Endothelial cell (in vitro differentiated cells): ENCODE measurements at regions not wholly inside any gene's neighbourhood (a gene's known extent, or its start where the extent isn't known, plus 50 kb on each side); places are given as distances from the start of the nearest gene placed in this dataset.

Source experiments
- DNase-seq: peaks from one replicate; pipeline ENCODE4 v3.0.0; 2021; ENCODE audit warnings: low spot score
- H3K27ac Mint-ChIP-seq: one replicate; pipeline ENCODE4 v1.8.0; 2021; ENCODE audit warnings: mixed read lengths, inconsistent platforms; ENCODE audit not compliant: unreplicated experiment
- H3K27me3 Mint-ChIP-seq: one replicate; pipeline ENCODE4 v1.8.0; 2021; ENCODE audit warnings: mild to moderate bottlenecking, moderate library complexity, mixed read lengths, inconsistent platforms; ENCODE audit not compliant: unreplicated experiment
- H3K36me3 Mint-ChIP-seq: one replicate; pipeline ENCODE4 v1.8.0; 2021; ENCODE audit warnings: mild to moderate bottlenecking, low read depth, mixed read lengths, inconsistent platforms; ENCODE audit not compliant: unreplicated experiment
- H3K4me1 Mint-ChIP-seq: one replicate; pipeline ENCODE4 v1.8.0; 2021; ENCODE audit warnings: mild to moderate bottlenecking, mixed read lengths, inconsistent platforms; ENCODE audit not compliant: unreplicated experiment
- H3K4me3 Mint-ChIP-seq: one replicate; pipeline ENCODE4 v1.8.0; 2021; ENCODE audit warnings: mild to moderate bottlenecking, mixed read lengths, inconsistent platforms; ENCODE audit not compliant: unreplicated experiment
- H3K9me3 Mint-ChIP-seq: one replicate; pipeline ENCODE4 v1.8.0; 2021; ENCODE audit warnings: mixed read lengths, inconsistent platforms; ENCODE audit not compliant: unreplicated experiment
- CTCF ChIP-seq: fragments of 200-600 bp; sonication (generic); IDR thresholded peaks from one replicate; pipeline ENCODE4 v1.5.0; 2021; ENCODE audit warnings: antibody characterized with exemption; ENCODE audit not compliant: unreplicated experiment

GRCh38 chr11:112801025-112801816 lies 160.0 kb upstream of the NCAM1 start:
- no peak for TF ChIP-seq CTCF
- H3K4me3 Mint-ChIP-seq = no peak overlapping the region
- H3K4me1 Mint-ChIP-seq = no peaks in the 10 kb centered on the region
- no peak overlapping the region for H3K27ac Mint-ChIP-seq
- H3K36me3 Mint-ChIP-seq = no peaks in the 10 kb centered on the region
- no peaks in the 10 kb centered on the region for H3K9me3 Mint-ChIP-seq
- DNase-seq = no peak
- peaks cover 2% of the 10 kb centered on the region for H3K27me3 Mint-ChIP-seq

- peaks cover 4% of the 10 kb centered on the region for H3K4me1 Mint-ChIP-seq
- no peak overlapping the region for H3K4me3 Mint-ChIP-seq
- no peaks in the 10 kb centered on the region for H3K9me3 Mint-ChIP-seq
- no peaks in the 10 kb centered on the region for H3K36me3 Mint-ChIP-seq
- DNase-seq = no peak
- no peak for TF ChIP-seq CTCF
- H3K27ac Mint-ChIP-seq = no peak overlapping the region
- H3K27me3 Mint-ChIP-seq = peaks cover 2% of the 10 kb centered on the region
Observed at GRCh38 chr11:112801817-112802088, 159.5 kb upstream of the NCAM1 start.

- Mint-ChIP-seq H3K4me3 (no peak overlapping the region), H3K4me1 (peaks cover 9% of the 10 kb centered on the region), H3K9me3 (no peaks in the 10 kb centered on the region), H3K27me3 (no peaks in the 10 kb centered on the region), H3K27ac (no peak overlapping the region), H3K36me3 (no peaks in the 10 kb centered on the region)
- no peak for DNase-seq
- TF ChIP-seq CTCF = no peak
Observed at GRCh38 chr11:112805658-112806057, 155.6 kb upstream of the NCAM1 start.

- no peak for DNase-seq
- no peak overlapping the region for H3K27ac Mint-ChIP-seq
- no peak overlapping the region for H3K4me3 Mint-ChIP-seq
- H3K36me3 Mint-ChIP-seq = no peaks in the 10 kb centered on the region
- H3K27me3 Mint-ChIP-seq = no peaks in the 10 kb centered on the region
- TF ChIP-seq CTCF = no peak
- peaks cover 9% of the 10 kb centered on the region for H3K4me1 Mint-ChIP-seq
- H3K9me3 Mint-ChIP-seq = no peaks in the 10 kb centered on the region
Observed at GRCh38 chr11:112806256-112806655, 155.0 kb upstream of the NCAM1 start.

GRCh38 chr11:112806876-112807275 lies 154.3 kb upstream of the NCAM1 start:
- no peak for DNase-seq
- H3K4me3 Mint-ChIP-seq = no peak overlapping the region
- no peaks in the 10 kb centered on the region for H3K27me3 Mint-ChIP-seq
- H3K36me3 Mint-ChIP-seq = no peaks in the 10 kb centered on the region
- no peaks in the 10 kb centered on the region for H3K9me3 Mint-ChIP-seq
- TF ChIP-seq CTCF = no peak
- H3K27ac Mint-ChIP-seq = no peak overlapping the region
- peaks cover 9% of the 10 kb centered on the region for H3K4me1 Mint-ChIP-seq
